GM21529 (cell line): ENCODE measurements at regions not wholly inside any gene's neighbourhood (a gene's known extent, or its start where the extent isn't known, plus 50 kb on each side); places are given as distances from the start of the nearest gene placed in this dataset.

Experiments
- ATAC-seq: cut with Tn5 transposase; IDR thresholded peaks from one replicate; pipeline ENCODE4 v1.9.1; 2021; ENCODE audit not compliant: unreplicated experiment

DNA sequence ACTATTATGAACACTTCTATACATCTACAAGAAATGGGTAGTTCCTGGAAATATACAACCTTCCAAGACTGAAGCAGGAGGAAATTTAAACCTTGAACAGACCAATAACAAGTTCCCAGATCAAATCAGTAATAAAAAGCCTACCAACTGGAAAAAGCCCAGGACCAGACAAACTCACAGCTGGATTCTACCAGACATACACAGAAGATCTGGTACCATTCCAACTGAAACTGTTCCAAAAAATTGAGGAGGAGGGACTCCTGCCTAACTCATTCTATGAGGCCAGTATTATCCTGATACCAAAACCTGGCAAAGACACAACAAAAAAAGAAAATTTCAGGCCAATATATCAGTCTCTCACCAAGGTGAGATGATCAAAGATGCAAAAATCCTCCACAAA lies 189.4 kb downstream of the RPS29 start:
- no peak for ATAC-seq

DNA sequence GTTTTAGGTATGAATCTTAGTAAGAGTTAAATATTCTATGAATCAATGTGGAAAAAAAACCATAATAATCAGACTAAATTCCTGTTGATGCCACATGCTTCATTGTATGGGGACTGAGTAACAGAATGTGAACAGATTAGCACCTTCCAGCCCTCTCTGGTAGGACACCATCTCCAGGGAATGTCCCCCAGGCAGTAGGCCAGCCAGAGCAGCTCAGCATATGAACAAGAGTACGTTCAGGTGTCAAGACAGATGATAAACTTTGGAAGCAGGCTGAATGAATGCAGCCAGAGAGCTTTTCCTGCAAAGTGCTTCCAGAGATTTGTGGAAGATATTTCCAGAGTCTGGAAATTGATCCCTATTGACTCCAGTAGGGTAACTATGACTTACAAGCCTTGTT lies 204.4 kb downstream of the RPS29 start:
- ATAC-seq, result no peak

- no peak for ATAC-seq
Observed at GRCh38 chr14:49367696-49368095, 218.5 kb downstream of the RPS29 start.

DNA sequence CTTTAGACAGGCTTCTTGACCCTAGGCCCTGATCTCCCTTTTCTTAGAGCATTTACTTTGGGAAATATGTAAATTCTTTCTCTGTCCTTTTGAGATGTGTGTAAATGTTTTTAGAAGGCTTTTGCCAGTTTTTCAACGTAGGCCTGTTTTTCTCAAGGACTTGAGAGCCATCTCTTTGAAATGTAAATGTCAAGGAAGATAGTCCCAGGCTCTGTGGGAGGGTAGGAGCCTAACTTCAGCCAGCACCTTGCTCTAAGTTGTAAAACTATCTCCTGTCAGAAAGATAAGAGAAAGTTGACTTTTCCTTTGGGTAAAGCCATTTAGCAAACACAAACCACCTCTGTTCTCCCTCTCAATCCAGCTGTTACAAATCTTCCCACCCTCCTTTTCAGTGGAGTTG lies 219.8 kb downstream of the RPS29 start:
- no peak for ATAC-seq

- no peak for ATAC-seq
Observed at GRCh38 chr14:49364752-49365117, 221.4 kb downstream of the RPS29 start.

GRCh38 chr14:49363821-49364751 lies 222.1 kb downstream of the RPS29 start:
- no peak for ATAC-seq

DNA sequence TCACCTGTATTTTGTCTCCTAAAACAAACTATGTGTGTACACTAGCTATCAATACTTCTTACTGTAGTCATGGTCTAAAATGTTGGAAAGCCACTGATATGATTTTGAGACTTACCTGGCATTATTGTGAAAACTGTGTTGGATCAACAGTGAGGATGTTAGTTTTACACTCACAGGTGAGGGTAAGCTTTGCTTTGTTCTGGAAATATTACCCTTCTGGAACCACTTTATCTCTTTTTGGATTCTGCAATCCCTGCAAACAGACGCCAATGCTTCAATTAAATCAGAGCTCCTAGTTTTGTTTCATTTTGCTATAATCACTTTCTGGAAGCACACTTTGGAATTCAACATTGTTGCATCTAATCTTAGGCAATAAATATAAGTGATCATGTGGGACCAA lies 223.3 kb downstream of the RPS29 start:
- no peak for ATAC-seq

DNA sequence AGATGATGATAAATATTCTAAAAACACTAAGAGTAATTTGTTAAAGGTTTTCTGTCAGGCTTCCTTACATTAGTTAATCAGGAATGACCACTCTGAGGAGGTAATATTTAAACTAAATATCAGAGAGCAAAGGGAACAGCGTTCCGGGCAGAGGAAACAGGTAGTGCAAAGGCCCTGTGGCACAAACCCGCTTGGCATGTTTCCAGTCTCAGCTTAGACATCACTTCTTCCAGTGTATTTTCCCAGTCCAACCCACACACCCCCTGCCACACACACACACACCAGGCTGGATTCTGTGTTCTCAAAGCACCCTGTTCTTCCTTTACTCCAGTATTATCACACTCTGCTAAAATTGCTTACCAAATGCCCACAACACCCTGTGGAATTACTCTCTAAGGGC lies 247.1 kb downstream of the RPS29 start:
- ATAC-seq, result no peak

- no peak for ATAC-seq
Observed at GRCh38 chr14:49319810-49320209, 266.4 kb downstream of the RPS29 start.

DNA sequence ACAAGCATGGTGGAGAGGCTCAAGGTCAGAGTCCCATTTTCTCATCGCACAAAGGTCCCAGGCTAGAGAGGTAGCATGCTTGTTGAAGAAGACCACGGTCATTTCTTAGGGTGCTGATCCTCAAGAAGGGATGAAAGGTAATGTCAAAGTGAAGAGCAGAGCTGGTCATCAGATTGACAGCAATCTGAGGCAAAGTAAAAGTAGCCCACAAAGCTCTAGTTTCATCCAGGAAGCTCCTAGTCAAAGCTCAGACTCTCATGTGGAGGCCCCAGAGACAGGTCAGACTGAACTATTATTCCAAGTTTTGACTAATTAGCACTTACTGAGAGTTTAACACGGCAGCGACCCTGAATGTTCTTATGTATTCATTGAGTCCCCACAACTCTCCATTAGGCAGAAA lies 270.6 kb downstream of the RPS29 start:
- no peak for ATAC-seq

GRCh38 chr14:49314737-49315136 lies 271.4 kb downstream of the RPS29 start:
- no peak for ATAC-seq

DNA sequence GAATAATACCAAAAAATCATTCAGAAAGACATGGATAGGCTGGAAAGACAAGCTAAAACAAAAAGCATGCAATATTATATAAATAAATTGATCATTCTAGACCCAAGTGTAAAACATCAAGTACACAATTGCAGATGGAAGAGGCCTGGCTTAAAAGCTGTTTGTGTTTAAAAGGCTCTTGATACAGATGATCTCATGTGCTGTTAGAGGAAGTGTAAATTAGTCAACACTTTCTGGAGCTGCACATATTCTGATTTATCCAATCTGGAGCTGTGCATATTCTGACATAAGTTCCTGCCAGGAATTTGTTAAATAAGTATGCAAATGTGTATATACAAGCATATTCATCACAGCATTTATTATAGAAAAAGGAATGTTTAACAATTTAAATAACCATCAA lies 273.1 kb downstream of the RPS29 start:
- ATAC-seq, result no peak

DNA sequence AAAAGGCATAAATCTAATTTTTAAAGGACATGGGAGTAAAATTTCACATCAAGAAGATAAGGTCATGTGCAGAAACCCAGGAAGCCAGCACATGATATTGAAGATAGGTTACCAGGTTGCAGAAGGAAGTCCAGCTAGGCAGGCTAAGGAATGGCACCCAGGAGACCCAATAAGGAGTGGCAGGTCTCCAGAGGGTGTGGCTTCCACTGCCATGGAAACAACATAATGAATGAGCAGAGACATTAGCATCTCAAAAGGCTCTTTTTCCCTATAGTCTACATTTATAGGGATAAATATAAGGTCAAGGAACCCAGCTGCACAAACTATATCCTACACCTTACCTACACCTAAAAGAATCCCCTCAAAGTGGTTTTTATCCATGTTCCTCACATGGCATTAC lies 275.9 kb downstream of the RPS29 start:
- no peak for ATAC-seq

GRCh38 chr14:49306152-49306751 lies 279.9 kb downstream of the RPS29 start:
- no peak for ATAC-seq

DNA sequence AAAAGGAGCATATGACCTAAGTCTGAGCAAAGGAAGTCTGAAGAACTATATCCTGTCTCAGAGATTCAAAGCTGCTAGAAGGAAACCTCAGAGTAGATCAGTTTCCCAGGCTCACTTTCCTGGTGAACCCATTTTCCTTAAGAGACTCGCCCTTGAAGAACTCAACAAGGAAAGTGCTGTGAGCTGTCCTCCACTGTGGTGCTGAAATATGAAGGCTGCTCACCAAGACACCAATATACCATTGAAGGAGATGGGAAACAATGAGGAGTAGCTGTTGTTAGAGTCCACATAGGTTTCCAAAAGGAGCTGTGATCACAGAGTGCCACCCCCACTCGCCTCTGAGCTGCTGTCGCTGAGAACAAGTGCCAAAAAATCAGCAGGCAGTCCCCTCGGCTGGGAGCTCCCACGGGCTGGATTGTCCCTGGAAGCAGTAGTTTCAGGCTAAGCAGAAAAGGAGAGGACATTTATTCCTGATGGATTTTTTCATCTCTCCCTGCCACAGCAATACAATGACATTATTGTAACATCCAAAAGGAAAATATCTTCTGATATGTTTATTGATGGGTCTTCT lies 282.1 kb downstream of the RPS29 start:
- no peak for ATAC-seq

GRCh38 chr14:49297102-49297501 lies 289.1 kb downstream of the RPS29 start:
- no peak for ATAC-seq

GRCh38 chr14:49294621-49295148 lies 291.5 kb downstream of the RPS29 start:
- no peak for ATAC-seq

- no peak for ATAC-seq
Observed at GRCh38 chr14:49287004-49287403, 299.2 kb downstream of the RPS29 start.

GRCh38 chr14:49286257-49286983 lies 299.8 kb downstream of the RPS29 start:
- no peak for ATAC-seq

DNA sequence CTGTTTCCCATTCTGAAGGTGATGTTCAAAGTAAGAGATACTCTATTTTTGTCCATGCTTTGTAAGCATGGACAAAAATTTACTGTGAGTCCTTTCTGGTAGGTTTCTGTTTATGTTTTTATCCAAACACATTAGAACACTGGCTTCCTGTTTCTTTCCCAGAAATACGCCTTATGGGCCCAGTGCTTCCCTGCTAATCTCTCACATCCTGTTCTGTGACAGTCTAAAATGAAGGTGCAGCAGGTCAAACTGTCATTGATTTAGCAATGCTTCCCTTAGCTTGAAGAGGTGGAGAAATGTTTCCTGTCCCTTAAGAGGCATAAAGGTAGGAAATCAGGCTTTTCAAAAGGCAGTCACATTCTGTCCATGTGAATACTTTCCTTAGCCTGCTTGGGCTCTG lies 305.6 kb downstream of the RPS29 start:
- no peak for ATAC-seq

GRCh38 chr14:49250517-49250916 lies 335.7 kb downstream of the RPS29 start:
- no peak for ATAC-seq
